ENCODE measurements at regions not wholly inside any gene's neighbourhood (a gene's known extent, or its start where the extent isn't known, plus 50 kb on each side); places are given as distances from the start of the nearest gene placed in this dataset.

DNA sequence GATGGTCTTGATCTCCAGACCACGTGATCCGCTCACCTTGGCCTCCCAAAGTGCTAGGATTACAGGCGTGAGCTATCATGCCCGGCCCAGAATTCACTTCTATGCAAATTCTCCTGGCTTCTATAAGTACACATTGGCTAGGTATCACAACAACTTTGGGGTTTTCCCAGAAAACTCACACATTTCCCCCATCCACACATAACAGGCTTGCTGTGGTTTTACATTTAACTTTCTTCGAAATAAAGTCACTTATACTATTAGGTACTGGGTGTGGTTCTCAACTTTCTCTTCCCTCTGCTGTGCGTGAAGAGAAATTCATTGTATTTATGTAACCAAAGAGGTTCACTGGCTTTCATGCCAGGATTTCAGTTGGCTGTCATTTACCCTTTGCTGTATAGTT lies 439.4 kb upstream of the CWC22 start:
- H4K91ac ChIP-seq (ENCODE audit: insufficient read depth, low read depth, low read length): no peak overlapping the region
- no peak overlapping the region for H3K4me2 ChIP-seq (ENCODE audit: low read depth, low read length)
- ChIA-PET POLR2A (ENCODE audit: unreplicated experiment) (no interaction called here), CTCF (no interaction called here)
- no peak overlapping the region for H2BK15ac ChIP-seq (ENCODE audit: low read depth, low read length)
- H3K9me1 ChIP-seq (ENCODE audit: insufficient read depth, low read length): no peaks in the 10 kb centered on the region
- no peaks in the 10 kb centered on the region for H4K20me1 ChIP-seq (ENCODE audit: insufficient read depth, low read length)
- no peak overlapping the region for H3K18ac ChIP-seq (ENCODE audit: low read depth, low read length)
- H4K5ac ChIP-seq (ENCODE audit: low read depth, low read length): no peak overlapping the region
- no peak overlapping the region for H3K4ac ChIP-seq (ENCODE audit: low read depth, low read length)
- no peaks in the 10 kb centered on the region for H3K4me1 ChIP-seq (ENCODE audit: control insufficient read depth, insufficient read depth, low read length)
- H3K36me3 ChIP-seq (ENCODE audit: control insufficient read depth, insufficient read depth, low read length): no peaks in the 10 kb centered on the region
- DNase-seq (no peak), ATAC-seq (ENCODE audit: low read depth) (no peak)
- H3K79me1 ChIP-seq (ENCODE audit: low read depth in 1 of 2, low read length in 2 of 2): no peaks in the 10 kb centered on the region
- H3K4me3 ChIP-seq (ENCODE audit: insufficient read depth, low read depth, low read length): no peak overlapping the region
- in situ Hi-C loops (cut with MboI; ENCODE audit: low sequenced_read_pairs): no loop called here
- no peaks in the 10 kb centered on the region for H3K27me3 ChIP-seq (ENCODE audit: control insufficient read depth, insufficient read depth, low read length)
- 100% methylated on average over 3 of the region's 6 CpGs; no CpG with 5 or more reads in 1 of the 2 experiments for WGBS, 2 experiments (ENCODE audit: extremely low coverage in 2 of 2, insufficient read length in 1 of 2)
- H3K23ac ChIP-seq (ENCODE audit: low read depth, low read length): no peak overlapping the region
- no peak overlapping the region for H2BK120ac ChIP-seq (ENCODE audit: low read depth, low read length)
- no peak overlapping the region for H2BK5ac ChIP-seq (ENCODE audit: low read depth, low read length, poor library complexity, severe bottlenecking)
- no peak overlapping the region for H2BK20ac ChIP-seq (ENCODE audit: low read depth, low read length)
- no peak overlapping the region for H2AFZ ChIP-seq (replicated peaks; ENCODE audit: low read length, poor library complexity)
- no peak overlapping the region for H3K9ac ChIP-seq (ENCODE audit: low read depth, low read length)
- H3K27ac ChIP-seq (ENCODE audit: insufficient read depth, low read length): no peak overlapping the region
- dilution Hi-C loops (cut with HindIII; ENCODE audit: low sequenced_read_pairs, unreplicated experiment): no loop called here
- BruUV-seq (replicated peaks): no TSS peak
- no peak overlapping the region for H2AK5ac ChIP-seq (ENCODE audit: low read depth, low read length)
- H3K14ac ChIP-seq (replicated peaks; ENCODE audit: low read depth, low read length): no peak overlapping the region
- no peak for TF ChIP-seq RFX5 (IDR thresholded peaks at IDR 0.05; ENCODE audit: low read depth, low read length)
- no peak for TF ChIP-seq CEBPB (IDR thresholded peaks at IDR 0.05; ENCODE audit: low read depth, low read length)
- TF ChIP-seq, protein P1, sequence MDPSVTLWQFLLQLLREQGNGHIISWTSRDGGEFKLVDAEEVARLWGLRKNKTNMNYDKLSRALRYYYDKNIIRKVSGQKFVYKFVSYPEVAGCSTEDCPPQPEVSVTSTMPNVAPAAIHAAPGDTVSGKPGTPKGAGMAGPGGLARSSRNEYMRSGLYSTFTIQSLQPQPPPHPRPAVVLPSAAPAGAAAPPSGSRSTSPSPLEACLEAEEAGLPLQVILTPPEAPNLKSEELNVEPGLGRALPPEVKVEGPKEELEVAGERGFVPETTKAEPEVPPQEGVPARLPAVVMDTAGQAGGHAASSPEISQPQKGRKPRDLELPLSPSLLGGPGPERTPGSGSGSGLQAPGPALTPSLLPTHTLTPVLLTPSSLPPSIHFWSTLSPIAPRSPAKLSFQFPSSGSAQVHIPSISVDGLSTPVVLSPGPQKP (IDR thresholded peaks at IDR 0.05; ENCODE audit: borderline replicate concordance, low read depth, low read length): no peak
- TF ChIP-seq, protein P2, sequence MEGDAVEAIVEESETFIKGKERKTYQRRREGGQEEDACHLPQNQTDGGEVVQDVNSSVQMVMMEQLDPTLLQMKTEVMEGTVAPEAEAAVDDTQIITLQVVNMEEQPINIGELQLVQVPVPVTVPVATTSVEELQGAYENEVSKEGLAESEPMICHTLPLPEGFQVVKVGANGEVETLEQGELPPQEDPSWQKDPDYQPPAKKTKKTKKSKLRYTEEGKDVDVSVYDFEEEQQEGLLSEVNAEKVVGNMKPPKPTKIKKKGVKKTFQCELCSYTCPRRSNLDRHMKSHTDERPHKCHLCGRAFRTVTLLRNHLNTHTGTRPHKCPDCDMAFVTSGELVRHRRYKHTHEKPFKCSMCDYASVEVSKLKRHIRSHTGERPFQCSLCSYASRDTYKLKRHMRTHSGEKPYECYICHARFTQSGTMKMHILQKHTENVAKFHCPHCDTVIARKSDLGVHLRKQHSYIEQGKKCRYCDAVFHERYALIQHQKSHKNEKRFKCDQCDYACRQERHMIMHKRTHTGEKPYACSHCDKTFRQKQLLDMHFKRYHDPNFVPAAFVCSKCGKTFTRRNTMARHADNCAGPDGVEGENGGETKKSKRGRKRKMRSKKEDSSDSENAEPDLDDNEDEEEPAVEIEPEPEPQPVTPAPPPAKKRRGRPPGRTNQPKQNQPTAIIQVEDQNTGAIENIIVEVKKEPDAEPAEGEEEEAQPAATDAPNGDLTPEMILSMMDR (conservative IDR thresholded peaks at IDR 0.05; ENCODE audit: low read depth, low read length): no peak
- no peak for TF ChIP-seq MXI1 (IDR thresholded peaks at IDR 0.05; ENCODE audit: borderline replicate concordance, low read depth, low read length)
- no peak for TF ChIP-seq POLR2A (IDR thresholded peaks at IDR 0.05; ENCODE audit: low read depth, low read length)
- TF ChIP-seq FOS (IDR thresholded peaks at IDR 0.05; ENCODE audit: low read depth, low read length): no peak
- TF ChIP-seq, protein P3, sequence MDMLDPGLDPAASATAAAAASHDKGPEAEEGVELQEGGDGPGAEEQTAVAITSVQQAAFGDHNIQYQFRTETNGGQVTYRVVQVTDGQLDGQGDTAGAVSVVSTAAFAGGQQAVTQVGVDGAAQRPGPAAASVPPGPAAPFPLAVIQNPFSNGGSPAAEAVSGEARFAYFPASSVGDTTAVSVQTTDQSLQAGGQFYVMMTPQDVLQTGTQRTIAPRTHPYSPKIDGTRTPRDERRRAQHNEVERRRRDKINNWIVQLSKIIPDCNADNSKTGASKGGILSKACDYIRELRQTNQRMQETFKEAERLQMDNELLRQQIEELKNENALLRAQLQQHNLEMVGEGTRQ (IDR thresholded peaks at IDR 0.05; ENCODE audit: low read depth, low read length): no peak
- TF ChIP-seq BHLHE40 (IDR thresholded peaks at IDR 0.05; ENCODE audit: low read depth, low read length): no peak
- TF ChIP-seq RCOR1 (IDR thresholded peaks at IDR 0.05; ENCODE audit: insufficient replicate concordance, low read length): no peak
- no peak for TF ChIP-seq MAFK (IDR thresholded peaks at IDR 0.05; ENCODE audit: low read depth, low read length)
- no peak for TF ChIP-seq SMC3 (IDR thresholded peaks at IDR 0.05; ENCODE audit: low read depth, low read length)
- no peak for TF ChIP-seq RAD21 (IDR thresholded peaks at IDR 0.05; ENCODE audit: low read length)
- TF ChIP-seq MAZ (IDR thresholded peaks at IDR 0.05; ENCODE audit: borderline replicate concordance, low read depth, low read length): no peak
- TF ChIP-seq NFE2L2 (IDR thresholded peaks at IDR 0.05; ENCODE audit: low read depth, low read length): no peak
- no peak for TF ChIP-seq CHD1 (IDR thresholded peaks at IDR 0.05; ENCODE audit: low read depth, low read length)
- H2AK9ac ChIP-seq (replicated peaks; ENCODE audit: low read depth, low read length, poor library complexity): no peak overlapping the region
- no peak overlapping the region for H3K56ac ChIP-seq (ENCODE audit: extremely low read depth, insufficient read depth, low read length)
- no peak overlapping the region for H4K8ac ChIP-seq (ENCODE audit: low read depth in 2 of 2, low read length in 2 of 2)
- H3K9me3 ChIP-seq (ENCODE audit: control insufficient read depth, insufficient read depth, low read length): no peaks in the 10 kb centered on the region
- intact Hi-C loops (cut with micrococcal nuclease): no loop called here
